Stimulated activated CD4-positive, alpha-beta T cell treated with anti-CD3 and anti-CD28 coated beads, Interleukin-12 subunit alpha, Interleukin-12 subunit beta, amount 100 ng/mL, for 48 hours (primary cell): ENCODE measurements at regions not wholly inside any gene's neighbourhood (a gene's known extent, or its start where the extent isn't known, plus 50 kb on each side); places are given as distances from the start of the nearest gene placed in this dataset.

Experiments used
- DNase-seq, 3 donors: peaks; one replicate each; pipeline ENCODE4 v3.0.0-alpha.2; 2020; ENCODE audit warnings: low read depth in 2 of 3, low spot score in 1 of 3

DNA sequence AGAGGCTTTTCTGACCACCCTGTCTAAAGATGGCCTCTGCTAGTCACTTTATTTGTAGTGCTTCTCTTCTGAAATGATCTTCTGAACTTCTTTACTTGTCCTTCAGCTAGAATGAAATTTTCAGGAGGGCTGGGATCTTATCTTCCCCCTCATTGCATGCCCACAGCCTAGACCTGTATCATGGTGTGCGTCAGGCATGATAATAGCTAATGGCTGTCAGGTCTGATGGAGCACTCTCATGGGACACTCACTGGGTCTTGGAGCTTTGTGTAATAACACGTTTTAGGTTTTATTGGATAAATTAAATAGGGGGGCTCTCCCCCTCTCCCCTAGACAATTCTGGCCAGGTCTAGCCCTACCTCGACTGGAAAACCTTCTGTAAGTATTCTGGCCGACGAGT lies 97.1 kb upstream of the NRXN3 start:
- DNase-seq = no peak

DNA sequence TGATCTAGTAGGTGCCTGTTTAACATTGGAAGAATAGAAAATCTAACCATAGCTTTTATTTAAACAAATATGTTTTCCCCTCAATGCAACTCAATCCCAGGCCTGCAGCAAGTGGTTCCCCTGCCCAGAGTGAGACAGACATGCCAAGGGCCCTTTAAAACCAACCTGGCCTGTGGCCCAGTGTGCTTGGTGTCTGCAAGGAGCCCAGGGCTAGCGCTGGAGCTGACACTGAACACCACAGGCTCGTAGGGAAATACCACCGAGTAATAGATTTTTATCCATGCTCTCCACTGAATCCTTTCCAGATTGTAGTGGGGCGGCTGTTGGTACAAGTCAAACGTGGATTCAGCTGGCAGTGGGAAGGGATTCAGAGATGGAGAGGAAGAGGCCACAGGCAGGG lies 95.6 kb upstream of the NRXN3 start:
- DNase-seq = no peak

- no peak for DNase-seq
These were observed 95.1 kb upstream of the NRXN3 start for GRCh38 chr14:78075033-78075432.

- DNase-seq = no peak
These were observed 94.5 kb upstream of the NRXN3 start for GRCh38 chr14:78075555-78076277.

DNA sequence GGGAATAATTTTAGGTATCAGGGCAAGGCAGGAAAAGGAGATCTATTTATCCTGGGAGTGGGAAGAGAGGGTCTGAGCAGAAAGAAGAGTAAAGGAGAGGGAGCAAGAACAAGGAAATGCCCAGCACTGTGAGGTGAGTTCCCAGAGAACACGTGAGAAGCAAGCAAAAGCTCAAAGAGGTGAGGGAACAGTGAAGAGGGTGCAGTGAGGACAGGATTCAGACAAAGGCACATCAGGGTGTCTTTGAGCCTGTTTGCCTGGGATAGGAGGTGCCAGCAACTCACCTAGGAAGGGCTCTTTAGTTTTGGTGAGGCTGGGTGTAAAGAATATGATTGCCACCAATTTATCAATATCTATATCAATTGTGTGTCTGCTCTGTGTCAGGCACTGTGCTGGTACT lies 88.9 kb upstream of the NRXN3 start:
- DNase-seq = no peak

GRCh38 chr14:78083837-78084236 lies 86.3 kb upstream of the NRXN3 start:
- no peak for DNase-seq

DNA sequence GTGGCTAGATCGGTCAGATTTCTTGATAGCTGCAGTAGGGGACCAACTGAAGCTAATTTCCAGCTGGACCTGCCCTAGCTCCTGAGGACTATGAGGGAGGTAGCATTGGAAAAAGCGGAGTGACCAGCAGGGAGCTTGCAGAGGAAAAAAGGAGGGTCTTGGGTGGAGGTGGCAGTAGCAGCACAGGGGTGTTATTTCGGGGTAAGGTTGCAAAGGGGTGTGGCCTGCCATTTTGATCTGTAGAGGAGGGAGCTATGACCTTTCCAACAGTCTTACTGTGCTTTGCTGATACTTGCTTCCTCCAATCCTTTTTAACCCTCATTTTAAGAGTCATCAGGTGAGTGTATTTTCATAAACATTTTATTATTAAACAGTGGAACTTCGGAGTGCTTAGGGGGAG lies 83.8 kb upstream of the NRXN3 start:
- no peak for DNase-seq

GRCh38 chr14:78088916-78089315 lies 81.3 kb upstream of the NRXN3 start:
- no peak for DNase-seq

DNA sequence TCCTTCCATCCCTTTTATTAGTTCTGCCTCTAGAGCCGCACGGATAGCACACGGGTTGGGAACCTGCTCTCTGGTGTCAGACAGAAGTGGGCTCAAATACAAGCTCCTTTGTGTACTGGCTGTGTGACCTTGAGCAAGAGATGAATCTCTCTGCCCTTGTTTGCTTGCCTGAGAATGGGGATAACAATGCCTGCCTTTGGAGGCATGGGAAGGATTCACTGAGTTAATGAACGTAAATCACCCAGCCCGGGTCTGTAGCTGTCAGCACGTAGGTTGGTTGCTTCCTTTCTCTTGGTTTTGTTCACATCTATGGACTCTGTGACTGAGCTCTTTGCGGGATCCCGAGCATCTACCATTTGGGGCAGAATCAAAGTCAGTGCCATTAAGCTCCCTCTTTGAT lies 79.3 kb upstream of the NRXN3 start:
- DNase-seq = no peak

- no peak for DNase-seq
These were observed 78.8 kb upstream of the NRXN3 start for GRCh38 chr14:78091361-78091760.

GRCh38 chr14:78092040-78092439 lies 78.1 kb upstream of the NRXN3 start:
- no peak for DNase-seq

- DNase-seq = no peak
These were observed 66.9 kb upstream of the NRXN3 start for GRCh38 chr14:78103271-78103670.

GRCh38 chr14:78104160-78104559 lies 66.0 kb upstream of the NRXN3 start:
- DNase-seq = no peak

- no peak for DNase-seq
These were observed 65.5 kb upstream of the NRXN3 start for GRCh38 chr14:78104655-78105054.

- DNase-seq = no peak
These were observed 63.8 kb upstream of the NRXN3 start for GRCh38 chr14:78106381-78106780.

GRCh38 chr14:78107166-78107565 lies 63.0 kb upstream of the NRXN3 start:
- no peak for DNase-seq

DNA sequence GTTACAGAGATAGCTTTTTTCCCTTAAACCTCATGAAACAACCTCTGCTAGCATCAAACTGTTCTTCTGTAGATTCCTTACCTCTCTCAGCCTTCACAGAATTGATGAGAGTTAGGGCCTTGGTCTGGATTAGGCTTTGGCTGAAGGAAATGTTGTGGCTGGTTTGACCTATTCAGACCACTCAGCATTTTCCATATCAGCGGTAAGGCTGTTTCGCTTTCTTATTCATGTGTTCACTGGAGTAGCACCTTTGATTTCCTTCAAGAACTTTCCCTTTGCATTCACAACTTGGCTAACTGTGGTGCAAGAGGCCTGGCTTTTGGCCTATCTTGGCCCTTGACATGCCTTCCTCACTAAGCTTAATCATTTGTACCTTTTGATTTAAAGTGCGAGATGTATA lies 50.7 kb upstream of the NRXN3 start:
- DNase-seq = no peak
